Ishikawa (cell line): ENCODE measurements at regions not wholly inside any gene's neighbourhood (a gene's known extent, or its start where the extent isn't known, plus 50 kb on each side); places are given as distances from the start of the nearest gene placed in this dataset.

Experiments
- CEBPB ChIP-seq: IDR thresholded peaks from 2 replicates; pipeline ENCODE4 v1.6.1; 2012
- CREB1 ChIP-seq: IDR thresholded peaks from 2 replicates; pipeline ENCODE4 v1.6.1; 2012; ENCODE audit warnings: low read depth
- EGR1 ChIP-seq: IDR thresholded peaks from 2 replicates; pipeline ENCODE4 v1.6.1; 2012
- EP300 ChIP-seq: IDR thresholded peaks from 2 replicates; pipeline ENCODE4 v1.6.1; 2012; ENCODE audit warnings: borderline replicate concordance
- FOXM1 ChIP-seq: IDR thresholded peaks from 2 replicates; pipeline ENCODE4 v1.6.1; 2012; ENCODE audit warnings: low read depth, borderline replicate concordance
- MAX ChIP-seq: IDR thresholded peaks from 2 replicates; pipeline ENCODE4 v1.6.1; 2012
- NFIC ChIP-seq: IDR thresholded peaks from 2 replicates; pipeline ENCODE4 v1.6.1; 2012
- RAD21 ChIP-seq: IDR thresholded peaks from 2 replicates; pipeline ENCODE4 v1.6.1; 2012; ENCODE audit warnings: low read depth
- TAF1 ChIP-seq: IDR thresholded peaks from 2 replicates; pipeline ENCODE4 v1.6.1; 2012; ENCODE audit warnings: low read depth, mild to moderate bottlenecking
- TCF12 ChIP-seq: IDR thresholded peaks from 2 replicates; pipeline ENCODE4 v1.6.1; 2012; ENCODE audit warnings: low read depth
- TEAD4 ChIP-seq: IDR thresholded peaks from 2 replicates; pipeline ENCODE4 v1.6.1; 2012
- USF1 ChIP-seq: IDR thresholded peaks from 2 replicates; pipeline ENCODE4 v1.6.1; 2012
- YY1 ChIP-seq: IDR thresholded peaks from 2 replicates; pipeline ENCODE4 v1.6.1; 2012; ENCODE audit warnings: low read depth
- ZBTB7A ChIP-seq: IDR thresholded peaks from 2 replicates; pipeline ENCODE4 v1.6.1; 2012; ENCODE audit warnings: low read depth
- TF ChIP-seq, protein P1 (sequence below): IDR thresholded peaks from 2 replicates; pipeline ENCODE4 v1.6.1; 2012; ENCODE audit warnings: low read depth, mild to moderate bottlenecking

DNA sequence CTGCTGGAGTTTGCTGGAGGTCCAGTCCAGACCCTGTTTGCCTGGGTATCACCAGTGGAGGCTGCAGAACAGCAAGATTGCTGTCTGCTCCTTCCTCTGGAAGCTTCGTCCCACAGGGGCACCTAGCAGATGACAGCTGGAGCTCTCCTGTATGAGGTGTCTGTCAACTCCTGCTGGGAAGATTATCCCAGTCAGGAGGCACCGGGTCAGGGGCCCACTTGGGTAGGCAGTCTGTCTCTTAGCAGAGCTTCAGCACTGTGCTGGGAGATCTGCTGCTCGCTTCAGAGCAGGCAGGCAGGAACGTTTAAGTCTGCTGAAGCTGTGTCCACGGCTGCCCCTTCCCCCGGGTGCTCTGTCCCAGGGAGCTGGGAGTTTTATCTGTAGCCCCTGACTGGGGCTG, 96.8 kb upstream of the SLC35F1 start:
- TF ChIP-seq, protein P1, sequence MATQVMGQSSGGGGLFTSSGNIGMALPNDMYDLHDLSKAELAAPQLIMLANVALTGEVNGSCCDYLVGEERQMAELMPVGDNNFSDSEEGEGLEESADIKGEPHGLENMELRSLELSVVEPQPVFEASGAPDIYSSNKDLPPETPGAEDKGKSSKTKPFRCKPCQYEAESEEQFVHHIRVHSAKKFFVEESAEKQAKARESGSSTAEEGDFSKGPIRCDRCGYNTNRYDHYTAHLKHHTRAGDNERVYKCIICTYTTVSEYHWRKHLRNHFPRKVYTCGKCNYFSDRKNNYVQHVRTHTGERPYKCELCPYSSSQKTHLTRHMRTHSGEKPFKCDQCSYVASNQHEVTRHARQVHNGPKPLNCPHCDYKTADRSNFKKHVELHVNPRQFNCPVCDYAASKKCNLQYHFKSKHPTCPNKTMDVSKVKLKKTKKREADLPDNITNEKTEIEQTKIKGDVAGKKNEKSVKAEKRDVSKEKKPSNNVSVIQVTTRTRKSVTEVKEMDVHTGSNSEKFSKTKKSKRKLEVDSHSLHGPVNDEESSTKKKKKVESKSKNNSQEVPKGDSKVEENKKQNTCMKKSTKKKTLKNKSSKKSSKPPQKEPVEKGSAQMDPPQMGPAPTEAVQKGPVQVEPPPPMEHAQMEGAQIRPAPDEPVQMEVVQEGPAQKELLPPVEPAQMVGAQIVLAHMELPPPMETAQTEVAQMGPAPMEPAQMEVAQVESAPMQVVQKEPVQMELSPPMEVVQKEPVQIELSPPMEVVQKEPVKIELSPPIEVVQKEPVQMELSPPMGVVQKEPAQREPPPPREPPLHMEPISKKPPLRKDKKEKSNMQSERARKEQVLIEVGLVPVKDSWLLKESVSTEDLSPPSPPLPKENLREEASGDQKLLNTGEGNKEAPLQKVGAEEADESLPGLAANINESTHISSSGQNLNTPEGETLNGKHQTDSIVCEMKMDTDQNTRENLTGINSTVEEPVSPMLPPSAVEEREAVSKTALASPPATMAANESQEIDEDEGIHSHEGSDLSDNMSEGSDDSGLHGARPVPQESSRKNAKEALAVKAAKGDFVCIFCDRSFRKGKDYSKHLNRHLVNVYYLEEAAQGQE: no peak
- TF ChIP-seq CREB1 (no peak), ZBTB7A (no peak)

DNA sequence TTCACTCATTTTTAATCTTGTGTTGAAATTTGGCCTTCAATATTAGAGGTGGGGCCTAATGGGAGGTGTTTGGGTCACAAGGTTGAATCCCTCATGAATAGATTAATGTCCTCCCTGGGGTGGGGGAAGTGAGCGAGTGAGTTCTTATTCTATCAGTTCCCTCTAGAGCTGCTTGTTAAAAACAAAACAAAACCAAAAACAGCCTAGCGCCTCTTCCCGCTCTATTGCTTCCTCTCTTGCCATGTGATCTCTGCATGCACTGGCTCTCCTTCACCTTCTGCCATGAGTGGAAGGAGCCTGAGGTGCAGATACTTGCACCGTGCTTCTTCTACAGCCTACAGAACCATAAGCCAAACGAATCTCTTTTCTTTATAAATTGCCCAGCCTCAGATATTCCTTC, 89.6 kb upstream of the SLC35F1 start:
- no peak for TF ChIP-seq TCF12
- no peak for TF ChIP-seq EGR1
- TF ChIP-seq TEAD4: no peak
- TF ChIP-seq RAD21: no peak
- TF ChIP-seq, protein P1: no peak
- TF ChIP-seq CEBPB: no peak
- TF ChIP-seq YY1: no peak
- TF ChIP-seq EP300: no peak
- TF ChIP-seq ZBTB7A: no peak
- no peak for TF ChIP-seq TAF1
- no peak for TF ChIP-seq FOXM1
- no peak for TF ChIP-seq CREB1
- TF ChIP-seq USF1: no peak
- no peak for TF ChIP-seq NFIC
- no peak for TF ChIP-seq MAX

GRCh38 chr6:117817992-117818391, 89.1 kb upstream of the SLC35F1 start:
- no peak for TF ChIP-seq CEBPB
- TF ChIP-seq CREB1: no peak
- TF ChIP-seq EP300: no peak
- no peak for TF ChIP-seq USF1
- no peak for TF ChIP-seq YY1
- no peak for TF ChIP-seq TAF1
- TF ChIP-seq TCF12: no peak

- TF ChIP-seq NFIC (no peak), CEBPB (no peak), RAD21 (no peak), FOXM1 (no peak), YY1 (no peak), CREB1 (no peak)
- TF ChIP-seq, protein P1: no peak
Observed at GRCh38 chr6:117818449-117818848, 88.6 kb upstream of the SLC35F1 start.

GRCh38 chr6:117829594-117830319, 77.3 kb upstream of the SLC35F1 start:
- TF ChIP-seq TCF12 (no peak), FOXM1 (no peak), CREB1 (no peak), RAD21 (peak; percentile 65), EP300 (no peak)
- TF ChIP-seq, protein P1: no peak
